Activated CD8-positive, alpha-beta memory T cell treated with anti-CD3 and anti-CD28 coated beads for 24 hours (primary cell): ENCODE measurements at regions not wholly inside any gene's neighbourhood (a gene's known extent, or its start where the extent isn't known, plus 50 kb on each side); places are given as distances from the start of the nearest gene placed in this dataset.

Experiments
- DNase-seq: peaks from one replicate; pipeline ENCODE4 v3.0.0-alpha.2; 2020

GRCh38 chr3:159923336-159923735, 65.3 kb upstream of the IL12A start:
- DNase-seq, result no peak

GRCh38 chr3:159923956-159924355, 64.7 kb upstream of the IL12A start:
- DNase-seq, result no peak

GRCh38 chr3:159924411-159924810, 64.2 kb upstream of the IL12A start:
- no peak for DNase-seq

GRCh38 chr3:159925248-159925647, 63.4 kb upstream of the IL12A start:
- DNase-seq, result no peak

GRCh38 chr3:159926573-159926972, 62.1 kb upstream of the IL12A start:
- no peak for DNase-seq

- no peak for DNase-seq
Measured at GRCh38 chr3:159928071-159928491, 60.6 kb upstream of the IL12A start.

- no peak for DNase-seq
Measured at GRCh38 chr3:159928666-159929065, 60.0 kb upstream of the IL12A start.

GRCh38 chr3:159929171-159930141, 59.2 kb upstream of the IL12A start:
- DNase-seq, result no peak

- DNase-seq, result no peak
Measured at GRCh38 chr3:159934216-159934615, 54.4 kb upstream of the IL12A start.

GRCh38 chr3:159936541-159936940, 52.1 kb upstream of the IL12A start:
- no peak for DNase-seq

GRCh38 chr3:159937561-159938166, 51.0 kb upstream of the IL12A start:
- DNase-seq, result no peak

GRCh38 chr3:159938714-159939113, 49.9 kb upstream of the IL12A start:
- DNase-seq, result no peak
